ENCODE measurements at regions not wholly inside any gene's neighbourhood (a gene's known extent, or its start where the extent isn't known, plus 50 kb on each side); places are given as distances from the start of the nearest gene placed in this dataset.

DNA sequence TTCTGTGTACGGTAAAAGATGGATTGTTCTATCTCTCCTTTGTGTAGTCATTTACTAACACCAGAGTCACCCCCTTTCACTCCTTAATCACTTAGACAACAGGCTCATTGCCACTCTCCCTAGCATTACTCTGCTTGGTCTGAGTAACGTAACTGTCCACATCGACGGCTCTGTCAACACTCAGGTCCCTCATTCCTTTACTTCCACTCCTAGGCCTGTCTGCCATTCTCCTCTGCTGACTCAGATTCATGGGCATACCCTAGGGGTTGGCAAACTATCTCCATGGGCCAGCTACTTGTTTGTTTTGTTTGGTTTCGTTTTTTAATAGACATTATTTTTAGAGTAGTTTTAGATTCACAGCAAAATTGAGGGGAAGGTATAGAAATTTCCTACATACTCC, 243.9 kb downstream of the NR4A2 start:
- no peak overlapping the region for H3K4me3 Mint-ChIP-seq
- H3K27me3 Mint-ChIP-seq (ENCODE audit: low read depth): no peaks in the 10 kb centered on the region
- no peaks in the 10 kb centered on the region for H3K36me3 Mint-ChIP-seq (ENCODE audit: low read depth)
- H3K27ac Mint-ChIP-seq: no peak overlapping the region
- no peaks in the 10 kb centered on the region for H3K4me1 Mint-ChIP-seq (ENCODE audit: low read depth)
- H3K9me3 Mint-ChIP-seq: no peaks in the 10 kb centered on the region

DNA sequence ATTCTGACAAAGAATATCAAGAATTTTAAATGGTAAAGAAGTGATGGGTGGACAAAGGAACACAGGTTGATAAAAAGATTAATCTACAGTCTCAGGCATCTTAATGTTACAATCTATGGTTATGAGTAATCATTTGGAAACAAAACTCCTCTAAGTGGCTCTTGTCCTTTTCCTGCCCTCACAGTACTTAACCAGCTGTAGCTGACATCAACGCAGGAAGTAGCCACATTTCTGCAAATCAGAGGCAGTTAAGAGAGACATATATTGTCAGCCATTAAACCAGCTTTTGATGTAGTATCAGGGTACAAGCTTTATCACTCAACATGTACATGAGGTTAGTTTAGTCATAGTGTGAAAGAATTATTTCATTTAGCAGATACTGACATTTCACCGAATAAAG, 244.6 kb downstream of the NR4A2 start:
- Mint-ChIP-seq H3K4me1 (ENCODE audit: low read depth) (no peaks in the 10 kb centered on the region), H3K36me3 (ENCODE audit: low read depth) (no peaks in the 10 kb centered on the region)

DNA sequence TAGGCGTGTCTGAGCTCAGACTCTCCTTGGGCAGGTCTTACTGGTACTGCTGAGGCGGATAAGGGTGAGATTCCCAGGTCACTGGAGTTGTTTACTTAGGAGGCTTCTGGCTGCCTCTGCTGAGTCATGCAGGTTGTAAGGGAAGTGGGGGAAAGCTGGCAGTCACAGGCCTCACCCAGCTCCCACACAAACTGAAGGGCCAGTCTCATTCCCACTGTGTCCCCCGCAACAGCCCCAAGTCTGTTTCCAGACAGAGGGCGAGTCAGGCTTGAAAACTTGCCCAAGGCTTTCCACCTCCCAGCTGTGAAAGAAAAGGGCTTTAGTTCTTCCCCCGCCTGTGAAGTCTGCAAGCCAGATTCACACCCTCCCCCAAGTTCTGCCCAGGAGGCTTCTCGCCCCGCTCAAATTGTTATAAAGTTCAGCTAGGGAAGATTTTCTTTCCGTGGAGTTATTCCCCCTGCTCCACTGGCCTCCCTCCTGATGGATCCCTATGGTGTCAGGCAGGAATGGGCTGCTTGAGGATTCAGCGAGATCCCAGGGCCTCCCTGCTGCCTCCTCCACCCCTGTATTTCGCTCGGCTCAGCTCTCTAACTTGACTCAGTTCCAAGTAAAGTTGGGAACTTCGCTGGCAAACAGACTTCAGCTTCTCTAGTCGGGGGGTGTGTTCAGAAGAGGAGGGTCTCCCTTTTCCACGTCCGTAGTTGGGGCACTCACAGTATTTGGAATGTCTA, 248.6 kb downstream of the NR4A2 start:
- no peak overlapping the region for H3K27ac Mint-ChIP-seq
- H3K27me3 Mint-ChIP-seq (ENCODE audit: low read depth): no peaks in the 10 kb centered on the region
- H3K4me3 Mint-ChIP-seq: no peak overlapping the region
- no peaks in the 10 kb centered on the region for H3K36me3 Mint-ChIP-seq (ENCODE audit: low read depth)
- H3K9me3 Mint-ChIP-seq: no peaks in the 10 kb centered on the region
- no peaks in the 10 kb centered on the region for H3K4me1 Mint-ChIP-seq (ENCODE audit: low read depth)

More for the DNA sequence above, 244.6 kb downstream of the NR4A2 start:
- Mint-ChIP-seq H3K9me3 (no peaks in the 10 kb centered on the region), H3K27me3 (ENCODE audit: low read depth) (no peaks in the 10 kb centered on the region), H3K4me3 (no peak overlapping the region), H3K27ac (no peak overlapping the region)

DNA sequence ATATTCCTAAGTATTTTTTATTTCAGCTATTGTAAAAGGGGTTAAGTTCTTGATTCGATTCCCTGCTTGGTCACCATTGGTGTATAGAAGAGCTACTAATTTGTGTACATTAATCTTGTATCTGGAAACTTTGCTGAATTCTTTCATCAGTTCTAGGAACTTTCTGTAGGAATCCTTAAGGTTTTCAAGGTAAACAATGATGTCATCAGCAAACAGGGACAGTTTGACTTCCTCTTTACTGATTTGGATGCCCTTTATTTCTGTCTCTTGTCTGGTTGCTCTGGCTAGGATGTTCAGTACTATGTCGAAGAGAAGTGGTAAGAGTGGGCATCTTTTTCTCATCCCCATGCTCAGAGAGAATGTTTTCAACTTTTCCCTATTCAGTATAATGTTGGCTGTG, 252.7 kb downstream of the NR4A2 start:
- no peaks in the 10 kb centered on the region for H3K36me3 Mint-ChIP-seq (ENCODE audit: low read depth)
- no peaks in the 10 kb centered on the region for H3K9me3 Mint-ChIP-seq
- no peaks in the 10 kb centered on the region for H3K4me1 Mint-ChIP-seq (ENCODE audit: low read depth)
- no peak overlapping the region for H3K27ac Mint-ChIP-seq
- H3K27me3 Mint-ChIP-seq (ENCODE audit: low read depth): no peaks in the 10 kb centered on the region
- no peak overlapping the region for H3K4me3 Mint-ChIP-seq

DNA sequence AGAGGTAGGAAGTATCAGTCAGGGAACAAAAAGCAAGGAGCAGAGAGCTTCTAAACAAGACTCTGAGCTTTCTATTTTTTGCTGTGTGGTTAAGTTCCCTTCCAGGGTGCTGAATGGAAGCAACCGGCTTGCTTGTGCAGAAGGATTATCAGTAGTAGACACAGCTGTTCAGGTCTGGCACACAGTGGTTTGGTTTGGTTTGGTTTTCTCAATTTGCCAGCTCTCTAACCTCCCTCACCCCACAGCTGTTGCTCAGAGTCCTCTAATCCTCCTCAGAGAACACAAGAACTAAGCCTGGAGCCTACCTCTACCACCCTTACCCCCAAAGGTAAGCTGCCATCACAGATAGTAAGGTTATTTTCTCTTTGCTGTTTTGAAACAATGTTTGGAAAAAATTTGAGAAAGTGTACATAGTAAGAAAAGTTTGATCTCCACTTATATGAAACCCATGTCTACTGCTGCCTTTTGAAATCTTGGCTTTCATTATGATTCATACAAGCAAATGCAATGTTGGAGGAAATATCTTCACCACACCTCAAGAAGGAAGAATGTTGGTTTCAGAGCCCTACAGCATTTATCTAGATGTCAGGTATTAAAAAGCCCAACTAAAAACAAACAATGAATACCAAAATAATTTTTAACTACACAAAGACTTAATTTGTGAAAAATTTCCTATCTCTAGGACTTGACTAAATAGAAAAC, 255.3 kb downstream of the NR4A2 start:
- H3K4me3 Mint-ChIP-seq: no peak overlapping the region
- no peak overlapping the region for H3K27ac Mint-ChIP-seq
- H3K4me1 Mint-ChIP-seq (ENCODE audit: low read depth): no peaks in the 10 kb centered on the region
- no peaks in the 10 kb centered on the region for H3K27me3 Mint-ChIP-seq (ENCODE audit: low read depth)
- no peaks in the 10 kb centered on the region for H3K9me3 Mint-ChIP-seq
- no peaks in the 10 kb centered on the region for H3K36me3 Mint-ChIP-seq (ENCODE audit: low read depth)

DNA sequence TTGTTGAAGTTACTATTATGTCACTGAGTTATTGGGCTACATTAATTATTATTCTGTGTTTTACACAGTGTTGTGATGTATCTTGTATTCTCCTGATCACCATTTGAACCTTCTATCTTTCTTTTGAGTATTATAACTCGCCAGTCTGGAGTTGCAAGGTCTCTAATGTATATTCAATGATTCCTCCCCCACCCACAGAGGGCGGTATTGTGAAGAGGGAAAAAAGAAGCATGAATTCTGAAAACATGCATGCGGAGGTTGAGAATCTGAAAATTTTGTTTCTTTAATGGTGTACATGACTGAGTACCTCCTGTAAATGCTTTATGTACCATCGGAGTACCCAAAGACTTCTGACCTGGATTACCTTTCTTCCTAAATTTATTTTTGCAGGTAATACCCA, 266.6 kb downstream of the NR4A2 start:
- no peak overlapping the region for H3K27ac Mint-ChIP-seq
- H3K9me3 Mint-ChIP-seq: no peaks in the 10 kb centered on the region
- no peaks in the 10 kb centered on the region for H3K27me3 Mint-ChIP-seq (ENCODE audit: low read depth)
- H3K36me3 Mint-ChIP-seq (ENCODE audit: low read depth): no peaks in the 10 kb centered on the region
- no peak overlapping the region for H3K4me3 Mint-ChIP-seq
- H3K4me1 Mint-ChIP-seq (ENCODE audit: low read depth): no peaks in the 10 kb centered on the region

DNA sequence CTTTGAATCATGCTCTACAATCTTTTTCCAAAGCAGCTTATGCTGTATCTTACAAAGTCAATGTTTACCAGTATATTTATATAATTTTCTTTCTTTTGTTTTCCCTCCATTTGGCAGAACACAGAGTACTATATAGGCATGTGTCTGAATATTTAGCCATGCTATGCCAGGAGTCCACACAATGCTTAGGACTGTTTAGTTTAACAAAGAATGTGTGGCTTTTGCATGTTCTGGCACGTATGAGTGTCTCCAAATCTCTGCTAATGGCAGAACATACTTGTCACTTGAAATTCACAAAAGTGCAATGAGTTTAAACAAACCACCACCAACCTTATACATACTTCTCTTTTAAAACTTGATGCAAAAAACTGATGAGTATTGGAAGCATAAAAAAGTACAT, 268.0 kb downstream of the NR4A2 start:
- no peak overlapping the region for H3K4me3 Mint-ChIP-seq
- no peaks in the 10 kb centered on the region for H3K9me3 Mint-ChIP-seq
- H3K27me3 Mint-ChIP-seq (ENCODE audit: low read depth): no peaks in the 10 kb centered on the region
- no peaks in the 10 kb centered on the region for H3K36me3 Mint-ChIP-seq (ENCODE audit: low read depth)
- no peak overlapping the region for H3K27ac Mint-ChIP-seq
- no peaks in the 10 kb centered on the region for H3K4me1 Mint-ChIP-seq (ENCODE audit: low read depth)

DNA sequence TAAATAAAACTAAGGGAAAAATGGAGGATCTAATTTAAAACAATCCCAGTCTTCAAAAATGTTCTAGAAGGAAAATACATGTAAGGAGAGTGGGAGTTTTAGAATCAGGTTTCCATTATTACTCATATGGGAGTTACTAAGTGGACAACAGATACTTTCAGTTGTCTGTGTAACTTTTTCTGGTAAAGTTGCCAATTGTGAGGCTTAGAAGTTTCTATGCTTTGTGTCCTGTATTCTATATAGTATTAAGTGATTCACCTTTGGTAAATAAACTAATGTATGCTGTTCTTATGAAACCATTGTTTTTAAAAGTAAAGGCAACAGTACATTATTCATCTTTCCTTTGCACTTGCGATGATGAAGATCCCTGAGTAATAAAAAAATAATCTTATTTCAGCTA, 274.9 kb downstream of the NR4A2 start:
- H3K27me3 Mint-ChIP-seq (ENCODE audit: low read depth): no peaks in the 10 kb centered on the region
- no peaks in the 10 kb centered on the region for H3K9me3 Mint-ChIP-seq
- H3K36me3 Mint-ChIP-seq (ENCODE audit: low read depth): no peaks in the 10 kb centered on the region
- H3K4me3 Mint-ChIP-seq: no peak overlapping the region
- no peak overlapping the region for H3K27ac Mint-ChIP-seq
- no peaks in the 10 kb centered on the region for H3K4me1 Mint-ChIP-seq (ENCODE audit: low read depth)

DNA sequence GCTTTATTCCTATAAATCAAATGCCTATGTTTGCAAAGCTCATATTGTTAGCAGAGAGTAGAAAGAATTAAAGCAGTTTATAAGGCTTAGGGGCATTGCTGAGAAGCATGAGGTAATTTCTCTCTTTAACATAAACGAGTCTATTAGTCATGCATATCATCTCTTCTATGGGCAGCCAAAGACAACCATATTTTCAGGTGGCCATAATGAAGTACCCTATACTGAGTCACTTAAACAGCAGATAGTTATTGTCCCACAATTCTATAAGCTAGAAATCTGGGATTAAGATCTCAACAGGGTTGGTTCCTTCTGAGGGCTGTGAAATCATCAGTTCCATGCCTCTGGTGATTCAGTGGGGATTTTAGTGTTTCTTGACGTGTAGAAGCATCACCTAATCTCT, 277.5 kb downstream of the NR4A2 start:
- Mint-ChIP-seq H3K27me3 (ENCODE audit: low read depth) (no peaks in the 10 kb centered on the region), H3K4me3 (no peak overlapping the region), H3K36me3 (ENCODE audit: low read depth) (no peaks in the 10 kb centered on the region), H3K4me1 (ENCODE audit: low read depth) (no peaks in the 10 kb centered on the region), H3K9me3 (no peaks in the 10 kb centered on the region), H3K27ac (no peak overlapping the region)

DNA sequence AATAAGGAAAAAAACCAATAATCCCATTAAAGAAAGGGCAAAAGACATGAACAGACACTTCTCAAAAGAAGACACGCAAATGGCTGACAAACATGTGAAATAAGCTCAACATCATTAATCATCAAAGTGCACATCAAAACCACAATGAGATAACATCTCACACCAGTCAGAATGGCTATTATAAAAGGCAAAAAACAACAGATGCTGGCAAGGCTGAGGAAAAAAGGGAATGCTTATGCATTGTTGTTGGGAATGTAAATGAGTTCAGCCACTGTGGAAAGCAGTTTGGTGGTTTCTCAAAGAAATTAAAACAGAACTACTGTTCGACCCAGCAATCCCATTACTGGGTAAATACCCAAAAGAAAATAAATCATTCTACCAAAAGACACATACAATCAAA, 285.6 kb downstream of the NR4A2 start:
- H3K9me3 Mint-ChIP-seq: no peaks in the 10 kb centered on the region
- H3K36me3 Mint-ChIP-seq (ENCODE audit: low read depth): no peaks in the 10 kb centered on the region
- no peaks in the 10 kb centered on the region for H3K27me3 Mint-ChIP-seq (ENCODE audit: low read depth)
- H3K4me1 Mint-ChIP-seq (ENCODE audit: low read depth): no peaks in the 10 kb centered on the region
- no peak overlapping the region for H3K27ac Mint-ChIP-seq
- H3K4me3 Mint-ChIP-seq: no peak overlapping the region

DNA sequence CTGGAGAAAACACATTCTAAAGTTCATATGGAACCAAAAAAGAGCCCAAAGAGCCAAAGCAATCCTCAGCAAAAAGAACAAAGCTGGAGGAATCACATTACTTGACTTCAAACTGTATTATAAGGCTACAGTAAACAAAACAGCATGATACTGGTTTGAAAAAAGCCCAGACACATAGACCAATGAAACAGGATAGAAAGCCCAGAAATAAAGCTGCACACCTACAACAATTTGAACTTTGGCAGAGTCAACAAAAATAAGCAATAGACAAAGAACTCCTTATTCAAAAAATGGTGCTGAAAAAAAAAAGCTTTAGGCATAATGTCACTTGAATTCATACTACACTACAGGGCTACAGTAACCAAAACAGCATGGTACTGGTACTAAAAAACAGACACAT, 289.6 kb downstream of the NR4A2 start:
- Mint-ChIP-seq H3K9me3 (no peaks in the 10 kb centered on the region), H3K27me3 (ENCODE audit: low read depth) (no peaks in the 10 kb centered on the region), H3K4me3 (no peak overlapping the region), H3K36me3 (ENCODE audit: low read depth) (no peaks in the 10 kb centered on the region), H3K27ac (no peak overlapping the region), H3K4me1 (ENCODE audit: low read depth) (no peaks in the 10 kb centered on the region)

DNA sequence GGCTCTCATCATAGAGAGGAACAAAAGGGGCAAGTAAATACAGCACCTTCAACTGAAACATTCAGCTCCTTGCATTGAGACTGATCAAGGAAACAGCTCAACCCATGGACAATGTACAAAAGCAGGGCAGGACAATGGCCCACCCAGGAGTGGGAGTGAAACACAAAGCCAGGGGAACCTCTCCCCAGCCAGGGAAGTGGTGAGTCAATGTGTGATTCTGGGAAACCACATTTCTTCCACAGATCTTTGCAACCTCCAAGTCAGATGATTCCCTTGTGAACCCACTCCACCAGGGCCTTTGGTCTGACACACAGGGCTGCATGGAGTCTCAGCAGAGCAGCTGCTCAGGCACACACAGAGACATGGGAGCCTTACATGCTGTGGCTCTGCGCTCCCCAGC, 294.5 kb downstream of the NR4A2 start:
- no peak overlapping the region for H3K4me3 Mint-ChIP-seq
- no peak overlapping the region for H3K27ac Mint-ChIP-seq
- no peaks in the 10 kb centered on the region for H3K27me3 Mint-ChIP-seq (ENCODE audit: low read depth)
- H3K36me3 Mint-ChIP-seq (ENCODE audit: low read depth): no peaks in the 10 kb centered on the region
- H3K4me1 Mint-ChIP-seq (ENCODE audit: low read depth): no peaks in the 10 kb centered on the region
- H3K9me3 Mint-ChIP-seq: no peaks in the 10 kb centered on the region

DNA sequence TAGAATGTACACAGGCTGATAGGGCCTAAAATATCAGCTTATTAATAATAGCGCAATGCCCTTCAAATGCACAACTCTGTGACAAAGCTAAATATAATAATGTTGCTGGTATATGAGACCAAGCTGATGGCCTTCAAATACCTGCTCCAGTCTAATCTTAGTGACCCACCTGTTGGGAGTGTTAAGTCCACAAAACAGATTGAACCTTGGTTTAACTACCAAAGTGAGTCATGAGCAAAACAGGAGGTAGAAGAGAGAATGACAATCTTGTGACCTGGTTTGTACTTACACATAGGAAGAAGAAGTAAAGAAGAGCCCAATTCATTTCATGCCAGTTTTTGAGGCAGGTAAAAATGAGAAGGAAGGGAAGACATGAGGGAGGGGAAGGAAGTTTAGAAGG, 295.0 kb downstream of the NR4A2 start:
- no peaks in the 10 kb centered on the region for H3K27me3 Mint-ChIP-seq (ENCODE audit: low read depth)
- no peaks in the 10 kb centered on the region for H3K9me3 Mint-ChIP-seq
- no peak overlapping the region for H3K4me3 Mint-ChIP-seq
- no peaks in the 10 kb centered on the region for H3K4me1 Mint-ChIP-seq (ENCODE audit: low read depth)
- H3K27ac Mint-ChIP-seq: no peak overlapping the region
- H3K36me3 Mint-ChIP-seq (ENCODE audit: low read depth): no peaks in the 10 kb centered on the region

DNA sequence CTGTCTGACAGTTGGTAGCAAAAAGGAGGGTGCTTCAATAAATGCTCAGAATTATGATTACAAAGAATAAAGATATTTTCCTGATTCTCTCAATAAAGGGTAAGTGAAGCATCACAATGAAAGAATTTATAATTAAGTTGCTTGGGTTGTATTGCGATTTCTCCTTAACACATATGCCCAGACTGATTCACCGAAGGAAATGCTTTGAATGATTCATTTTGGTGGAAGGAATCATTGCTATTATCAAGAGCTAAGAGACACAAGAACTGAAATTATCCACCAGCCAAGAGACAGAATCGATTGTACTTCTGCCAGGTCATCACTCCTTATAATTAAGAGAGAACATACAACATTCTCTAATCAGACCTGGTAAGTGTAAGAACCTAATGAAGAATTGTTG, 301.4 kb downstream of the NR4A2 start:
- H3K36me3 Mint-ChIP-seq (ENCODE audit: low read depth): no peaks in the 10 kb centered on the region
- H3K27ac Mint-ChIP-seq: no peak overlapping the region
- H3K4me1 Mint-ChIP-seq (ENCODE audit: low read depth): no peaks in the 10 kb centered on the region
- no peaks in the 10 kb centered on the region for H3K9me3 Mint-ChIP-seq
- no peaks in the 10 kb centered on the region for H3K27me3 Mint-ChIP-seq (ENCODE audit: low read depth)
- H3K4me3 Mint-ChIP-seq: no peak overlapping the region

DNA sequence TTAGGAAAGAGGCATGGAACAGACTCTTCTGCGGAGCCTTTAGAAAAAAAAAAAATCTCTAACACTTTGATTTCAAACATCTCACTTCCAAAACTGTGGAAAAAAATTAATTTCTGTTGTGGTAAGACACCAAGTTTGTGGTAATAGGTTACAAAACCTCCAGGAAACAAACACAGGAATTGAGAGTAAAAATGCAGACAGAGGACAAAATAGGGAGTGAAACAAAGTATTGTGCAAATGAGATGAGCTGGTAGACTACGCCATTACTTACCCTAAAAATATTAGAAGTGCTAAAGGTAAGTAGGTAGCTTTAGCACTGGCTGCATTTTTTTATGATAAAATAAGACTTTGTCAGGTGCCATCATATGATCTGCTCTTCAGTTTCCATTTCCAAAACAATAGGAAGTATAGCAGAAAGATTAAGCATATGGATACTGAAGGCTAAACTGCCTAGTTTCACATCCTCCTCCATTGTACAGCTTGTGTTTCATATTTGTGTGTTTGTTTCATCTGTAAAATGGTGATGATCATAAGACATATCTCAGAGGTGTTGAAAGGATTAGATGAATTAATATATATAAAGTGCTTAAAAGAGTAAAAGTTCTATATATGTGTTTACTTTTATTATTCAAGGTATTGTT, 309.2 kb downstream of the NR4A2 start:
- Mint-ChIP-seq H3K27ac (no peak overlapping the region), H3K9me3 (no peaks in the 10 kb centered on the region), H3K36me3 (ENCODE audit: low read depth) (no peaks in the 10 kb centered on the region), H3K4me1 (ENCODE audit: low read depth) (no peaks in the 10 kb centered on the region), H3K4me3 (no peak overlapping the region), H3K27me3 (ENCODE audit: low read depth) (no peaks in the 10 kb centered on the region)

Measured in T-helper 1 cell treated with Interleukin-12 subunit alpha and Interleukin-12 subunit beta and Interleukin-4 antibody, amounts not matched to agents 30 μg/mL and 1 μg/mL, for 36 hours (primary cell).